NCI-H82 (cell line): ENCODE measurements at regions not wholly inside any gene's neighbourhood (a gene's known extent, or its start where the extent isn't known, plus 50 kb on each side); places are given as distances from the start of the nearest gene placed in this dataset.
"Not testable (repeated sequence)": the region's sequence is repeated elsewhere in the genome, so short reads cannot be mapped to it uniquely, and the experiment has no call there.

Source experiments
- DNase-seq: peaks from one replicate; lab custom pipeline; 2025; lab: John Stamatoyannopoulos, UW

DNA sequence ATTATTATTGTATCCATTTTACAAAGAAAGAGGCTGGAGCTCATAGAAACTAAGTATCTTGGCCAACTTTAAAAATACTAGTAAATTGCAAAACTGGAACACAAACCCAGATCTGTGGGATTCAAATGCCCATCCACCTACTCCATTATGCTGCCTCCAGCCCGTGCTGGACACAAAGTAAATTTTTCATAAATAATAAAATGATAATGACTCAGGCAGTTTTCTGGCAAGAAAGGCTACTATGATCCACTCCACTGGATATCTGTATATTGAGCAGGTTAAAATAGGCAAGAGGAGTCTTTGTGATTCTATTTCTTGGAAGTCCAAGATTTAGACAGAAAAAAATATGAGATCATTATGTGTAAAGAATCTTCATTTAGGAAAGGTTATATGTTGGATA lies 138.3 kb upstream of the DUSP10 start:
- DNase-seq, result no peak

- DNase-seq, result no peak
Measured at GRCh38 chr1:221878134-221878533, 136.2 kb upstream of the DUSP10 start.

DNA sequence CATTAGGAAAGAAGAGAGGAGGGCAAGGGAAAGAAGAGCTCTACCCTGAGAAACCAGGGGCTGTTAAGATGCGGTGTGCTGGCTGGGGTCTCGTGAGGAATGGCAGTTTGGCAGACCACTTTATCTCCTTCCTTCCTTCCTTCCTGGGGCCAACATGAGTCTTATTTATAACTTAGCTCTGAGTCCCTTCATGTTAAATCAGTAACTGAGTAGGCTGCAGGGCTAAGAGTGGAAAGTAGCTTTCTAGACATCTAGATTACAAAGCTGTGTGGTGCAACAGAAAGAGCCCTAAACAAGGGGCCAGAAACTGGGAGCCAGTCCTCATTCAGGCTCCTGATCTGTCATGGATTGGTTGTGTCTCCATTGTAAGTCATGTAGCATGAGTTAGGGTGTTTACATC lies 135.4 kb upstream of the DUSP10 start:
- no peak for DNase-seq

DNA sequence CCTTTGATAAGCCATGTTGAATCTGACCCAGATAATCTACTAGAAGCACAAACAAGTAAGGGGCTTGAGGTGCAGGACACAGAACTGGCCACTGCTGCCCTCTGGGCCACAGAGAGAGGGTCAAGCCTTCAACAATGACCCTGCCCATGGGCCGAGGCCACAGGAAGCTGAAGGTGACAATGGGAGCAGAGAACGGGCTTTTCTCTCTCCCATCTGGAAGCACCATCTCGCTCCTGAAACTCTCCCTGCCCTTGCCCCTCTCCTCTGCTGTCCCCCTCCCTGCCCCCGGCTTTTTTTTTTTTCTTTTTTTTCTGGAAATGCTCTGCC lies 133.1 kb upstream of the DUSP10 start:
- DNase-seq, result no peak

DNA sequence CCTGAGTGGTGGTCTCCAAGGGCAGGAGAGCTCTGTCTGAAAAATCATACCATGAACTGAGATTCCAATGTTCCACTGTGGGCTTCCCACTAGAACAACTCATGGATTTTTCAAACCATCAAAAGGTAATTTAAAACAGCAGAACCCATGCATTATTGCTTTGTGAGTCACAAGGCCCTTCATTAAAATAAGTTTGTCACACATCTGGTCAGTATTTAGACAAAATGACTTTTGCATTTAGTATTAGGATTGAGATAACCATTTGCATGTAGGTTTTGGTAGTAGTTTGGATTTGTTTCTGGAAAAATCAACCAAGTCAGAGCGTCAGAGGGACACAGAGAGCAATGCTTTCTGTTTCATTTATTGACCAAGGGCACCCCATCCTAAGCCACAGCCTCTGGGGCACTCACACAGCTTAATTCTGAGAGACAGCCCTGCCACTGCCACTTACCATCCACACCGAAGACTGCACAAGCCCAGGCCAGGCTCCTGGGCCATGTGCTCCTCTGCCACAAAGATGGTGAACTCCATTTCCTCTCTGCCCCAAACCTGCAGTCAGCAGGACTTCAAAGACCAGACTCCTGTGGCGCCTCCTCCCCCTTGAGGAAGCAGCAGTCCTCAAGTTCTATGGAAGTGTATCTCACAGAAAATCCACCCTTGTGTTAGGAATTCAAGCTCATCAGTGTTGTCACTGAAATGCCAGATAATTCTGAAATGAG lies 132.6 kb upstream of the DUSP10 start:
- DNase-seq, result peak; percentile 19

- DNase-seq, result no peak
Measured at GRCh38 chr1:221873673-221874072, 131.8 kb upstream of the DUSP10 start.

GRCh38 chr1:221871056-221871455 lies 129.2 kb upstream of the DUSP10 start:
- DNase-seq, result no peak

DNA sequence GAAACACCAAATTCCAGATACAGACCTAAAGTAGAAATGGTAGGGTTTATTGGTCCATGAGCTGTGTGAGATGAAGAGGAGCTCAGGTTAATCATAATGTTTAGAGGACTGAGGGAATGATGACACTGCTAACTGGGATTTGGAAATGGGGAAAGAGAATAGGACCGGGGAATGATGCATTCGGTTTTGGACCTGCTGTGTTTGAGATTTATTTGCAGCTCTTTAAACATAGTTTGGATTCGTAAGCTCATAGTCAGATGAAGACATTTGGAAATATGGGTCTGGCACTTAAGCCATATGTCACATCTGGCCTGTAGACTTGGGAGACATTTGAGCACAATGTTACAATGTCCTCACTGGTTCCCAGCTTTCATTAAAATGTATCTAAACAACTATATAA lies 127.9 kb upstream of the DUSP10 start:
- DNase-seq, result no peak

- no peak for DNase-seq
Measured at GRCh38 chr1:221868593-221869303, 126.9 kb upstream of the DUSP10 start.

- no peak for DNase-seq
Measured at GRCh38 chr1:221867003-221867402, 125.1 kb upstream of the DUSP10 start.

DNA sequence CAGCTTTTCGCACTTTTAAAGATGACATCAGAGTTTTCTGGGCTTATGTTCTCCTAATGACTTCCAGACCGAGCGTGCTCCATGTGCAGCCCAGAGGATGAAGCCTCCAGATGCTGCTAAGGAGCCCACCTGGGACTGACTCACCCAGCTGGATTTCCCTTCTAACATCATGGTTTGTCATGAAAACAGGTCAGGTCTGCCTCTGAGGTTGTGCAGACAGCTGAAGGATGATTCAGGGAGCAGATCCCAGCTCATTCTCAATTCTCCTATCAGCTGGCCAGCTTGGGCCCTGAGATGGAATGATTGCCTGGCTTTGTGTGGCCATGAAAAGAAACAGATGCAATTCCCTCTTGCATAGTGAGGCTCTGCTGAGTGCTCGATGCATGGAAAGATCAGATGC lies 123.9 kb upstream of the DUSP10 start:
- no peak for DNase-seq

- no peak for DNase-seq
Measured at GRCh38 chr1:221863635-221864034, 121.7 kb upstream of the DUSP10 start.

GRCh38 chr1:221862971-221863370 lies 121.1 kb upstream of the DUSP10 start:
- no peak for DNase-seq

DNA sequence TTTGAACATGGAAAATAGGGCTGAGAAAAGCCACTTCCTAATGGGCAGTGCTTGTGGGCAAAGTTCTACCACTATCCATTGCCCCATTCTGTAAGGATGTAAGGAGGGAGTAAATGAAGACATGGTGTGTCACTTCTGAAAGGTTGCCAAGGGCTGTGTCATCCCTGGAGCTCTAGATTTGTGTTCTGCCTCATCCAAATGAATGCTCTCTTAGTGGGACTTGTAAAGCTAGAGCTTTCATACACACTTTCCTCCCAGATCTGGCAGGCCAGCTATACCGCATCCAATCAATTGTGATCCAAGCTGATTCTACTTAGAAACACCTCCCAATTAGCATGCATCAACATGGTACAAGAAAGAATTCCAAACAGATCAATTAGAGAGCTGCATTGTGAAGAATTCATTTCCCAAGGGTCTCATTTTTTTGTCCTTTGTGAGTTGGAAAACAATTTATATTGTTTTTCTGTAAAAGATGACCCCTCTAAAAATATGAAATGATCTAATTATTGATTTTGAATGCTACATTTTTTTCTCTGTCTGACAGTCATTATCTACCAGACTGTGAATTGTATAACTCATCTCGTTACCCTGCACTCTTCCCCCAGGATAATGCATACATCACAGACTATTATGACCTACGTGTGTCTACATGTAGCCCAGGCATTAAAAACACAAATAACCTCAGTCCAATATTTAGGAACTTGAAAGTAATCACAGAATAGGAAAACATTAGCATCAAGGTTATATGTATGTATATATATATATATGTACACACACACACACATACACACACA lies 117.1 kb upstream of the DUSP10 start:
- DNase-seq, result no peak

DNA sequence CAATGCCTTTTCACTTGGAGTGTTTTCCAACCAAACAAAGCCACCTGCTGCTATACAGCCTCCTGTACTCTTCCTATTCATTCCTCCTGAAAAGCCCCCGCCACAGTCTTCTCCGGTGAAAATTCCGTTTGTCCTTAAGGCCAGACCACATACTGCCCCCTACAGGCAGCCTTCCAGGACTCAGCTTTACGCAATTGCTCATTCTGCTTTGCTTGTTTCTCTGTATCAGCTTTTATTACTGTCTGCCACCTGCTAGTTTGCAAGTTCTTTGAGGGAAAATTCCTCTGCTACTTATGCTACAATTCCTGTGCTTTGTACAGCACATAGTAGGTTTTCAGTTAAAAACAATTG lies 115.2 kb upstream of the DUSP10 start:
- not testable (repeated sequence) for DNase-seq

DNA sequence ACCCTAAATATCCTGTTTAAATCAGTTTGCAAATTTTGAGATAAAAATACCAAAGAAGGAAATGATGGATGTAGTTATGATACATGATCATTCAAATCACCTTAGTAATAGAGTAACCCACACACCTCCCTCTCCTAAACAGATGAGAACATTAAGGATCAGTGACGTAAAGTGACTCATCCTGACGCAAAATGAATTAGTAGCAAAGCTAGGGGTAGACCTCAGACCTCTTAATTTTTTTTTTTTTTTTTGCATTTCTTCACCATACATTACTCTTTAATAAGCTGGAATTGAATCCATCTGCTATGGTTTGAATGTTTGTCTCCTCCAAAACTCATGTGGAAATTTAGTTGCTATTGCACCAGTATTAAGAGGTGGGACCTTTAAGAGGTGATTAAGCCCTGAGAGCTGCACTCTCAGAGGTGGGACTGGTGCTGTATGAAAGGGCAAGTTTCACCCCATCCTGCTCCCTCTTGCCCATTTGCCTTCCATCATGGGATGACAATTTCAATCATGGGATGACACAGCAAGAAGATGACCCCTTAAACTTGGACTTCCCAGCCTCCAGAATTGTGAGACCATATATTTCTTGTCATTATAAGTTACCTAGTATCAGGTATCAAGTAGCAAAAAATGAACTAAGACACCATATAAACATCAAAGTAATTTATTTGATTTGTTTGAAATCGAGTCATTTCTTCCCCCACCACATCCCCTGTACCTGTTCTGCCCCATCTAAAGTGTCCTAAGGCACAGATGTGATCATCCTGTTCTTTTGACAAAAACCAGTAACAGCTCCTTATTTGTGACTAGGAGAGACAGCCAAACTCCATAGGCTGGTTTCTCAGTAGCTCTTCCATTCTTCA lies 114.6 kb upstream of the DUSP10 start:
- no peak for DNase-seq

DNA sequence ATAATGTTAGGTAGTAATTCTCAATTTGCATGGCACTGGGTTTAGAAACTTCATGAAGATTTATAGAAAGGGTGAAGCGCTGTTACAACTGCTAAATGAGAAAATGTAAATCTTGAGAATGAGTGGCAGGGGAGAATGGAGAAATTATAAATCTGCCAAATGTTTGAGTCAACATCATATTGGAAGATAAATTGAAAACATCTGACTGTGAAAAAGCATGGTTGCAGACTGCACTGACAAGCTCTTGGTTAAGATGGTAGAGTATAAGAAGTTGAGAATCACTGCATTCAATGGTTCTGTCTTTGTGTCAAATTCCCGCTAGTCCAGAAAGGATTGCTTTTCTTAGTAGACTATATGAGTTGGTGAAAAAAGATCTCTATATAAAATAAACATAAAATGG lies 113.3 kb upstream of the DUSP10 start:
- no peak for DNase-seq

- DNase-seq, result no peak
Measured at GRCh38 chr1:221851336-221851735, 109.4 kb upstream of the DUSP10 start.

- no peak for DNase-seq
Measured at GRCh38 chr1:221850470-221851187, 108.7 kb upstream of the DUSP10 start.

GRCh38 chr1:221849897-221850296 lies 108.0 kb upstream of the DUSP10 start:
- no peak for DNase-seq

- DNase-seq, result no peak
Measured at GRCh38 chr1:221849110-221849509, 107.2 kb upstream of the DUSP10 start.

GRCh38 chr1:221847676-221848075 lies 105.8 kb upstream of the DUSP10 start:
- DNase-seq, result no peak
